WTC11 (cell line): ENCODE measurements at regions not wholly inside any gene's neighbourhood (a gene's known extent, or its start where the extent isn't known, plus 50 kb on each side); places are given as distances from the start of the nearest gene placed in this dataset.
"Not testable (repeated sequence)": the region's sequence is repeated elsewhere in the genome, so short reads cannot be mapped to it uniquely, and the experiment has no call there.

Experiments used
- ATAC-seq: fragments of 200-7000 bp; cut with Tn5 transposase; 2 replicates; pipeline ENCODE4 v1.10.0; 2021; ENCODE audit warnings: mild to moderate bottlenecking, moderate library complexity
- CTCF ChIA-PET: fragments of 300-600 bp; sonication (Branson Sonifier 250); formaldehyde crosslinking; loops from one replicate; lab custom pipeline; 2021; ENCODE audit warnings: antibody characterized with exemption; lab: Charles Lee
- POLR2A ChIA-PET: fragments of 350-600 bp; sonication (Branson Sonifier 250); formaldehyde crosslinking; loops from one replicate; lab custom pipeline; 2021; ENCODE audit warnings: antibody characterized with exemption; lab: Charles Lee
- DNase-seq: peaks from one replicate; pipeline ENCODE4 v3.0.0; 2021; ENCODE audit warnings: low spot score
- H3K27ac Mint-ChIP-seq: 2 replicates; pipeline ENCODE4 v1.8.0; 2021; ENCODE audit warnings: mixed read lengths
- H3K27me3 Mint-ChIP-seq: 2 replicates; pipeline ENCODE4 v1.8.0; 2021; ENCODE audit warnings: low read depth, mild to moderate bottlenecking, moderate library complexity, mixed read lengths
- H3K36me3 Mint-ChIP-seq: 2 replicates; pipeline ENCODE4 v1.8.0; 2021; ENCODE audit warnings: mixed read lengths
- H3K4me1 Mint-ChIP-seq: 2 replicates; pipeline ENCODE4 v1.8.0; 2022; ENCODE audit warnings: mixed read lengths
- H3K4me3 Mint-ChIP-seq: 2 replicates; pipeline ENCODE4 v1.8.0; 2021; ENCODE audit warnings: mild to moderate bottlenecking, moderate library complexity, mixed read lengths
- H3K9me3 Mint-ChIP-seq: 2 replicates; pipeline ENCODE4 v1.8.0; 2021; ENCODE audit warnings: mixed read lengths
- ELF4 ChIP-seq: sonication (generic); formaldehyde crosslinking; IDR thresholded peaks from 2 replicates; pipeline ENCODE4 v1.8.1; 2022; ENCODE audit warnings: low read depth, mild to moderate bottlenecking, moderate library complexity, missing genetic modification reagents
- GABPB1 ChIP-seq: sonication (generic); formaldehyde crosslinking; IDR thresholded peaks from 2 replicates; pipeline ENCODE4 v1.8.1; 2023; ENCODE audit warnings: mild to moderate bottlenecking, missing genetic modification reagents
- GTF2I ChIP-seq: fragments of 250-450 bp; sonication (Bioruptor Pico); conservative IDR thresholded peaks from 2 replicates; pipeline ENCODE4 v1.4.0; 2021; ENCODE audit warnings: mild to moderate bottlenecking
- HMGA2 ChIP-seq: fragments of 250-450 bp; sonication (Bioruptor Pico); IDR thresholded peaks from 2 replicates; pipeline ENCODE4 v1.4.0; 2021; ENCODE audit warnings: mild to moderate bottlenecking, moderate library complexity
- NFE2L1 ChIP-seq: sonication (generic); formaldehyde crosslinking; IDR thresholded peaks from 2 replicates; pipeline ENCODE4 v1.8.1; 2023; ENCODE audit warnings: missing genetic modification reagents
- NFYB ChIP-seq: sonication (generic); formaldehyde crosslinking; conservative IDR thresholded peaks from 2 replicates; pipeline ENCODE4 v1.8.0; 2022; ENCODE audit warnings: low read depth, missing genetic modification reagents
- SMAD3 ChIP-seq: sonication (generic); formaldehyde crosslinking; IDR thresholded peaks from 2 replicates; pipeline ENCODE4 v1.8.0; 2022; ENCODE audit warnings: missing genetic modification reagents, mild to moderate bottlenecking, borderline replicate concordance
- SOX15 ChIP-seq: fragments of 250-450 bp; sonication (Bioruptor Pico); IDR thresholded peaks from 2 replicates; pipeline ENCODE4 v1.9.0; 2021; ENCODE audit warnings: mild to moderate bottlenecking
- ZNF317 ChIP-seq: sonication (generic); formaldehyde crosslinking; IDR thresholded peaks from 2 replicates; pipeline ENCODE4 v1.8.1; 2023; ENCODE audit warnings: low read depth, mild to moderate bottlenecking, moderate library complexity, missing genetic modification reagents, borderline replicate concordance
- TF ChIP-seq, protein P1 (sequence below): fragments of 250-450 bp; sonication (Bioruptor Pico); IDR thresholded peaks from 2 replicates; pipeline ENCODE4 v2.1.2; 2022; ENCODE audit warnings: mild to moderate bottlenecking, moderate library complexity
- TF ChIP-seq, protein P2 (sequence below): sonication (generic); formaldehyde crosslinking; IDR thresholded peaks from 2 replicates; pipeline ENCODE4 v1.8.0; 2023; ENCODE audit warnings: missing genetic modification reagents, mild to moderate bottlenecking, borderline replicate concordance
- TF ChIP-seq, protein P3 (sequence below): sonication (generic); formaldehyde crosslinking; conservative IDR thresholded peaks from 2 replicates; pipeline ENCODE4 v1.8.1; 2022; ENCODE audit warnings: mild to moderate bottlenecking, missing genetic modification reagents
- TF ChIP-seq, protein P4 (sequence below): sonication (generic); formaldehyde crosslinking; IDR thresholded peaks from 2 replicates; pipeline ENCODE4 v1.8.0; 2023; ENCODE audit warnings: mild to moderate bottlenecking, missing genetic modification reagents
- TF ChIP-seq, protein P5 (sequence below): sonication (generic); formaldehyde crosslinking; IDR thresholded peaks from 2 replicates; pipeline ENCODE4 v1.8.1; 2023; ENCODE audit warnings: mild to moderate bottlenecking, missing genetic modification reagents

DNA sequence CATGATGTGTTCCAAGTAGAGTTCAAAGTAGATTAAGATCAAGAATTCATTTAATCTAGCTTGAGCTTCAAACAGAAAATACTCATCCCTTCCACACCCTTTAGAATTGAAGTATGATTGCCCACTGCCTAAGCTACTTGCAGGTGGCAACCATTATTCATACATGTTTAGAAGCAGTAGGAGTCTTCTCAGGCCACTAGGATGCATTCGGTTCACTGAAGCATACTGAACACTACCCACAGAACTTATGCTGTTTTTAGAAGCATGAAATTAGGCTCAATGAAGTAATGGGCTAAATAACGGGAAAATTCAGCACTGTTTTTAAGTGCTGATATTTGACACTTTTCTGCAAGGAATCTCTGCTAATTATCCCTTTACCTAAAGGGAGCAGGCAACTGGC, 263.4 kb downstream of the DEPDC1B start (continued):
- TF ChIP-seq, protein P1, sequence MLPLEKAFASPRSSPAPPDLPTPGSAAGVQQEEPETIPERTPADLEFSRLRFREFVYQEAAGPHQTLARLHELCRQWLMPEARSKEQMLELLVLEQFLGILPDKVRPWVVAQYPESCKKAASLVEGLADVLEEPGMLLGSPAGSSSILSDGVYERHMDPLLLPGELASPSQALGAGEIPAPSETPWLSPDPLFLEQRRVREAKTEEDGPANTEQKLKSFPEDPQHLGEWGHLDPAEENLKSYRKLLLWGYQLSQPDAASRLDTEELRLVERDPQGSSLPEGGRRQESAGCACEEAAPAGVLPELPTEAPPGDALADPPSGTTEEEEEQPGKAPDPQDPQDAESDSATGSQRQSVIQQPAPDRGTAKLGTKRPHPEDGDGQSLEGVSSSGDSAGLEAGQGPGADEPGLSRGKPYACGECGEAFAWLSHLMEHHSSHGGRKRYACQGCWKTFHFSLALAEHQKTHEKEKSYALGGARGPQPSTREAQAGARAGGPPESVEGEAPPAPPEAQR (CRISPR knock-in tag), result no peak
- no peak for TF ChIP-seq GABPB1
- TF ChIP-seq, protein P2, sequence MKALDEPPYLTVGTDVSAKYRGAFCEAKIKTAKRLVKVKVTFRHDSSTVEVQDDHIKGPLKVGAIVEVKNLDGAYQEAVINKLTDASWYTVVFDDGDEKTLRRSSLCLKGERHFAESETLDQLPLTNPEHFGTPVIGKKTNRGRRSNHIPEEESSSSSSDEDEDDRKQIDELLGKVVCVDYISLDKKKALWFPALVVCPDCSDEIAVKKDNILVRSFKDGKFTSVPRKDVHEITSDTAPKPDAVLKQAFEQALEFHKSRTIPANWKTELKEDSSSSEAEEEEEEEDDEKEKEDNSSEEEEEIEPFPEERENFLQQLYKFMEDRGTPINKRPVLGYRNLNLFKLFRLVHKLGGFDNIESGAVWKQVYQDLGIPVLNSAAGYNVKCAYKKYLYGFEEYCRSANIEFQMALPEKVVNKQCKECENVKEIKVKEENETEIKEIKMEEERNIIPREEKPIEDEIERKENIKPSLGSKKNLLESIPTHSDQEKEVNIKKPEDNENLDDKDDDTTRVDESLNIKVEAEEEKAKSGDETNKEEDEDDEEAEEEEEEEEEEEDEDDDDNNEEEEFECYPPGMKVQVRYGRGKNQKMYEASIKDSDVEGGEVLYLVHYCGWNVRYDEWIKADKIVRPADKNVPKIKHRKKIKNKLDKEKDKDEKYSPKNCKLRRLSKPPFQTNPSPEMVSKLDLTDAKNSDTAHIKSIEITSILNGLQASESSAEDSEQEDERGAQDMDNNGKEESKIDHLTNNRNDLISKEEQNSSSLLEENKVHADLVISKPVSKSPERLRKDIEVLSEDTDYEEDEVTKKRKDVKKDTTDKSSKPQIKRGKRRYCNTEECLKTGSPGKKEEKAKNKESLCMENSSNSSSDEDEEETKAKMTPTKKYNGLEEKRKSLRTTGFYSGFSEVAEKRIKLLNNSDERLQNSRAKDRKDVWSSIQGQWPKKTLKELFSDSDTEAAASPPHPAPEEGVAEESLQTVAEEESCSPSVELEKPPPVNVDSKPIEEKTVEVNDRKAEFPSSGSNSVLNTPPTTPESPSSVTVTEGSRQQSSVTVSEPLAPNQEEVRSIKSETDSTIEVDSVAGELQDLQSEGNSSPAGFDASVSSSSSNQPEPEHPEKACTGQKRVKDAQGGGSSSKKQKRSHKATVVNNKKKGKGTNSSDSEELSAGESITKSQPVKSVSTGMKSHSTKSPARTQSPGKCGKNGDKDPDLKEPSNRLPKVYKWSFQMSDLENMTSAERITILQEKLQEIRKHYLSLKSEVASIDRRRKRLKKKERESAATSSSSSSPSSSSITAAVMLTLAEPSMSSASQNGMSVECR (CRISPR knock-in tag), result no peak
- no peak for TF ChIP-seq NFE2L1 (CRISPR knock-in tag)
- TF ChIP-seq, protein P3, sequence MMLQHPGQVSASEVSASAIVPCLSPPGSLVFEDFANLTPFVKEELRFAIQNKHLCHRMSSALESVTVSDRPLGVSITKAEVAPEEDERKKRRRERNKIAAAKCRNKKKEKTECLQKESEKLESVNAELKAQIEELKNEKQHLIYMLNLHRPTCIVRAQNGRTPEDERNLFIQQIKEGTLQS, result no peak

DNA sequence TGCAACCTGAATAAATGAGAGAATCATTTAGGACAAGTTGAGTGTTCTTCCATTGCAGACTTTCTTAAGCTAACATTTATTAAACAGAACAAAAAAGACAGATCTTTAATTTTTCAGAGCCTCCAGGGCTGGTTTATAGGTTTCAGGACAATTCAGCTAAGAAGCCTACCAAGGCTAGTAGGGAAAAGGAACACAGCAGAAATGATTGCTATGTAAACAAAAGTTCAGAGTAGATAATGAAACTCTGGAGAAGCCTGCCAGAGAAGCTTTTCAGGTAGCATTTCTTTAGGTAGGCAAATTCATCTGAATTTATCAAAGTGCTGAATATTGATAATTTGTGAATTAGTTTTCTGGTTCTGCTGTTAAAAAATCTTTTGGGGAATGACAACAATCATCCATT, 264.2 kb downstream of the DEPDC1B start:
- ATAC-seq, result no peak
- CTCF ChIA-PET, result no interaction called here
- no peak for DNase-seq

DNA sequence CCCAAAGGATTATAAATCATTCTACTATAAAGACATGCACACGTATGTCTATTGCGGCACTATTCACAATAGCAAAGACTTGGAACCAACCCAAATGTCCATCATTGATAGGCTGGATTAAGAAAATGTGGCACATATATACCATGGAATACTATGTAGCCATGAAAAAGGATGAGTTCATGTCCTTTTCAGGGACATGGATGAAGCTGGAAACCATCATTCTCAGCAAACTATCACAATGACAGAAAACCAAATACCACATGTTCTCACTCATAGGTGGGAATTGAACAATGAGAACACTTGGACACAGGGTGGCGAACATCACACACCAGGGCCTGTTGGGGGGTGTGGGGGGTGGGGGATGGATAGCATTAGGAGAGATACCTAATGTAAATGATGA, 273.8 kb downstream of the DEPDC1B start:
- H3K27ac Mint-ChIP-seq, DNase-seq, CTCF ChIA-PET, H3K4me3 Mint-ChIP-seq, ATAC-seq, H3K4me1 Mint-ChIP-seq, POLR2A ChIA-PET, H3K27me3 Mint-ChIP-seq, H3K36me3 Mint-ChIP-seq: not testable (repeated sequence)
- peaks cover 52% of the 10 kb centered on the region for H3K9me3 Mint-ChIP-seq

More for the DNA sequence above, 264.2 kb downstream of the DEPDC1B start:
- Mint-ChIP-seq H3K27ac (no peak overlapping the region), H3K36me3 (peaks cover 10% of the 10 kb centered on the region), H3K9me3 (peaks cover 21% of the 10 kb centered on the region), H3K4me3 (no peak overlapping the region)
- POLR2A ChIA-PET, result no interaction called here
- no peak for TF ChIP-seq SOX15 (CRISPR knock-in tag)
- TF ChIP-seq, protein P4, sequence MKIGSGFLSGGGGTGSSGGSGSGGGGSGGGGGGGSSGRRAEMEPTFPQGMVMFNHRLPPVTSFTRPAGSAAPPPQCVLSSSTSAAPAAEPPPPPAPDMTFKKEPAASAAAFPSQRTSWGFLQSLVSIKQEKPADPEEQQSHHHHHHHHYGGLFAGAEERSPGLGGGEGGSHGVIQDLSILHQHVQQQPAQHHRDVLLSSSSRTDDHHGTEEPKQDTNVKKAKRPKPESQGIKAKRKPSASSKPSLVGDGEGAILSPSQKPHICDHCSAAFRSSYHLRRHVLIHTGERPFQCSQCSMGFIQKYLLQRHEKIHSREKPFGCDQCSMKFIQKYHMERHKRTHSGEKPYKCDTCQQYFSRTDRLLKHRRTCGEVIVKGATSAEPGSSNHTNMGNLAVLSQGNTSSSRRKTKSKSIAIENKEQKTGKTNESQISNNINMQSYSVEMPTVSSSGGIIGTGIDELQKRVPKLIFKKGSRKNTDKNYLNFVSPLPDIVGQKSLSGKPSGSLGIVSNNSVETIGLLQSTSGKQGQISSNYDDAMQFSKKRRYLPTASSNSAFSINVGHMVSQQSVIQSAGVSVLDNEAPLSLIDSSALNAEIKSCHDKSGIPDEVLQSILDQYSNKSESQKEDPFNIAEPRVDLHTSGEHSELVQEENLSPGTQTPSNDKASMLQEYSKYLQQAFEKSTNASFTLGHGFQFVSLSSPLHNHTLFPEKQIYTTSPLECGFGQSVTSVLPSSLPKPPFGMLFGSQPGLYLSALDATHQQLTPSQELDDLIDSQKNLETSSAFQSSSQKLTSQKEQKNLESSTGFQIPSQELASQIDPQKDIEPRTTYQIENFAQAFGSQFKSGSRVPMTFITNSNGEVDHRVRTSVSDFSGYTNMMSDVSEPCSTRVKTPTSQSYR (CRISPR knock-in tag), result no peak
- TF ChIP-seq, protein P5, sequence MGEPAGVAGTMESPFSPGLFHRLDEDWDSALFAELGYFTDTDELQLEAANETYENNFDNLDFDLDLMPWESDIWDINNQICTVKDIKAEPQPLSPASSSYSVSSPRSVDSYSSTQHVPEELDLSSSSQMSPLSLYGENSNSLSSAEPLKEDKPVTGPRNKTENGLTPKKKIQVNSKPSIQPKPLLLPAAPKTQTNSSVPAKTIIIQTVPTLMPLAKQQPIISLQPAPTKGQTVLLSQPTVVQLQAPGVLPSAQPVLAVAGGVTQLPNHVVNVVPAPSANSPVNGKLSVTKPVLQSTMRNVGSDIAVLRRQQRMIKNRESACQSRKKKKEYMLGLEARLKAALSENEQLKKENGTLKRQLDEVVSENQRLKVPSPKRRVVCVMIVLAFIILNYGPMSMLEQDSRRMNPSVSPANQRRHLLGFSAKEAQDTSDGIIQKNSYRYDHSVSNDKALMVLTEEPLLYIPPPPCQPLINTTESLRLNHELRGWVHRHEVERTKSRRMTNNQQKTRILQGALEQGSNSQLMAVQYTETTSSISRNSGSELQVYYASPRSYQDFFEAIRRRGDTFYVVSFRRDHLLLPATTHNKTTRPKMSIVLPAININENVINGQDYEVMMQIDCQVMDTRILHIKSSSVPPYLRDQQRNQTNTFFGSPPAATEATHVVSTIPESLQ, result no peak
- TF ChIP-seq ELF4 (CRISPR knock-in tag), result no peak
- no peak for TF ChIP-seq HMGA2 (CRISPR knock-in tag)
- no peak for TF ChIP-seq GTF2I (CRISPR knock-in tag)
- TF ChIP-seq ZNF317 (CRISPR knock-in tag), result no peak
- TF ChIP-seq SMAD3 (CRISPR knock-in tag), result no peak
- TF ChIP-seq NFYB (CRISPR knock-in tag), result no peak
- TF ChIP-seq, all 79 proteins: peak for 0
- Mint-ChIP-seq H3K4me1 (no peaks in the 10 kb centered on the region), H3K27me3 (no peaks in the 10 kb centered on the region)

DNA sequence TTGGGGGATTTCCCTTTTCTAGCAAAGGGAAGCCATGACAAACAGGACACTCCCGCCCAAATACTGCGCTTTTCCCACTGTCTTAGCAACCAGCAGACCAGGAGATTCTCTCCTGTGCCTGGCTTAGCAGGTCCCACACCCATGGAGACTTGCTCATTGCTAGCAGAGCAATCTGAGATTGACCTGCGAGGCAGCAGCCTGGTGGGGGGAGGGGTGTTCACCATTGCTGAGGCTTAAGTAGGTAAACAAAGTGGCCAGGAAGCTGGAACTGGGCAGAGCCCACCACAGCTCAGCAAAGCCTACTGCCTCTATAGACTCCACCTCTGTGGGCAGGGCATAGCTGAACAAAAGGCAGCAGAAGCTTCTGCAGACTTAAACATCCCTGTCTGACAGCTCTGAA, 279.2 kb downstream of the DEPDC1B start:
- H3K27me3 Mint-ChIP-seq, H3K4me3 Mint-ChIP-seq, DNase-seq, CTCF ChIA-PET, POLR2A ChIA-PET, ATAC-seq, H3K4me1 Mint-ChIP-seq, H3K27ac Mint-ChIP-seq: not testable (repeated sequence)
- Mint-ChIP-seq H3K9me3 (peaks cover 62% of the 10 kb centered on the region), H3K36me3 (peaks cover 15% of the 10 kb centered on the region)
